ENCODE measurements at regions not wholly inside any gene's neighbourhood (a gene's known extent, or its start where the extent isn't known, plus 50 kb on each side); places are given as distances from the start of the nearest gene placed in this dataset.

- ATAC-seq (no peak), DNase-seq (no peak)
- Histone ChIP-seq H3K27ac (no peak overlapping the region), H3K27me3 (peaks cover 0 to 11% (median 0%) of the 10 kb centered on the region in 9 donors), H3K36me3 (no peaks in the 10 kb centered on the region), H3K4me3 (no peak overlapping the region), H3K9me3 (no peaks in the 10 kb centered on the region), H3K4me1 (peaks cover 0 to 10% (median 0%) of the 10 kb centered on the region in 12 donors)
- WGBS, 4 donors = 85 to 92% (median 87%) methylated on average over 4 of the region's 4 CpGs
- intact Hi-C loops (cut with DNase I) = no loop called here
- TF ChIP-seq POLR2A (IDR thresholded peaks at IDR 0.05) = no peak
- TF ChIP-seq CTCF (IDR thresholded peaks at IDR 0.05) = no peak
Measured at GRCh38 chr1:25068829-25069228, 138.8 kb upstream of the RUNX3 start.

- no peak for DNase-seq
- TF ChIP-seq POLR2A (IDR thresholded peaks at IDR 0.05) (no peak), CTCF (IDR thresholded peaks at IDR 0.05) (no peak)
- WGBS, 4 donors = 85 to 94% (median 91%) methylated on average over 6 of the region's 6 CpGs
Measured at GRCh38 chr1:25068316-25068715, 138.2 kb upstream of the RUNX3 start.

GRCh38 chr1:25067518-25068251 is 137.6 kb upstream of the RUNX3 start:
- 77 to 87% (median 84%) methylated on average over 9 of the region's 9 CpGs for WGBS, 4 donors
- Histone ChIP-seq H3K27me3 (peaks cover 0 to 13% (median 0%) of the 10 kb centered on the region in 9 donors), H3K36me3 (no peaks in the 10 kb centered on the region), H3K4me3 (no peak overlapping the region), H3K4me1 (peaks cover 0 to 10% (median 0%) of the 10 kb centered on the region in 12 donors), H3K27ac (no peak overlapping the region), H3K9me3 (no peaks in the 10 kb centered on the region)
- no peak for DNase-seq
- intact Hi-C loops (cut with DNase I) = no loop called here
- no peak for TF ChIP-seq CTCF (IDR thresholded peaks at IDR 0.05)
- no peak for TF ChIP-seq POLR2A (IDR thresholded peaks at IDR 0.05)
- no peak for ATAC-seq

More at GRCh38 chr1:25068316-25068715, 138.2 kb upstream of the RUNX3 start:
- Histone ChIP-seq H3K27me3 (peaks cover 0 to 13% (median 0%) of the 10 kb centered on the region in 9 donors), H3K4me1 (peaks cover 0 to 10% (median 0%) of the 10 kb centered on the region in 12 donors), H3K36me3 (no peaks in the 10 kb centered on the region), H3K4me3 (no peak overlapping the region), H3K9me3 (no peaks in the 10 kb centered on the region), H3K27ac (no peak overlapping the region)
- no peak for ATAC-seq
- intact Hi-C loops (cut with DNase I) = no loop called here

- no peaks in the 10 kb centered on the region for H3K36me3 ChIP-seq
- DNase-seq = no peak
- peaks cover 0 to 10% (median 0%) of the 10 kb centered on the region in 12 donors for H3K4me1 ChIP-seq
- no peaks in the 10 kb centered on the region for H3K9me3 ChIP-seq
- no peak overlapping the region for H3K27ac ChIP-seq
- intact Hi-C loops (cut with DNase I) = no loop called here
- peaks cover 0 to 13% (median 0%) of the 10 kb centered on the region in 9 donors for H3K27me3 ChIP-seq
- WGBS, 4 donors = 62 to 71% (median 66%) methylated on average over 12 of the region's 12 CpGs
- ATAC-seq = no peak
- TF ChIP-seq POLR2A (IDR thresholded peaks at IDR 0.05) (no peak), CTCF (IDR thresholded peaks at IDR 0.05) (no peak)
- H3K4me3 ChIP-seq = no peak overlapping the region
Measured at GRCh38 chr1:25066731-25067517, 136.8 kb upstream of the RUNX3 start.
